Neural cell (in vitro differentiated cells): ENCODE measurements at regions not wholly inside any gene's neighbourhood (a gene's known extent, or its start where the extent isn't known, plus 50 kb on each side); places are given as distances from the start of the nearest gene placed in this dataset.

Experiments
- H2AFZ ChIP-seq: fragments of 200-600, 300-800 bp; sonication (generic), shearing (Covaris generic); 2 replicates; pipeline ENCODE4 v1.6.0; 2014; ENCODE audit warnings: low read depth, mild to moderate bottlenecking, antibody characterized with exemption, low read length, moderate library complexity
- H3F3A ChIP-seq: fragments of 200-600 bp; shearing (Covaris generic); 2 replicates; pipeline ENCODE4 v1.6.1; 2016; ENCODE audit warnings: mild to moderate bottlenecking, moderate library complexity, mixed read lengths, antibody characterized with exemption, low read length; ENCODE audit not compliant: insufficient read depth, poor library complexity, severe bottlenecking
- H3K27ac ChIP-seq: fragments of 200-600, 300-800 bp; sonication (generic), shearing (Covaris generic); 2 replicates; pipeline ENCODE4 v1.5.1; 2014; ENCODE audit warnings: mild to moderate bottlenecking, low read length, moderate library complexity
- H3K27me3 ChIP-seq: fragments of 300-800, 200-600 bp; sonication (generic), shearing (Covaris generic); 2 replicates; pipeline ENCODE4 v1.6.0; 2014; ENCODE audit warnings: mild to moderate bottlenecking, low read depth, low read length, moderate library complexity; ENCODE audit not compliant: insufficient read depth
- H3K36me3 ChIP-seq: fragments of 300-800, 200-600 bp; sonication (generic), shearing (Covaris generic); 2 replicates; pipeline ENCODE4 v1.5.1; 2014; ENCODE audit warnings: mild to moderate bottlenecking, antibody characterized with exemption, low read length, moderate library complexity; ENCODE audit not compliant: insufficient read depth
- H3K4me2 ChIP-seq: fragments of 300-800, 200-600 bp; sonication (generic), shearing (Covaris generic); 2 replicates; pipeline ENCODE4 v1.6.0; 2014; ENCODE audit warnings: mild to moderate bottlenecking, low read length
- H3K4me3 ChIP-seq: fragments of 300-800, 200-600 bp; sonication (generic), shearing (Covaris generic); 2 replicates; pipeline ENCODE4 v1.5.1; 2014; ENCODE audit warnings: mild to moderate bottlenecking, low read length, moderate library complexity
- H3K79me2 ChIP-seq: fragments of 200-600 bp; shearing (Covaris generic); replicated peaks from 2 replicates; pipeline ENCODE4 v1.6.0; 2014; ENCODE audit warnings: mild to moderate bottlenecking, low read length, moderate library complexity; ENCODE audit not compliant: insufficient read depth
- H3K9ac ChIP-seq: fragments of 300-800, 200-600 bp; sonication (generic), shearing (Covaris generic); 2 replicates; pipeline ENCODE4 v1.6.1; 2016; ENCODE audit warnings: mild to moderate bottlenecking, low read length, mixed read lengths
- H3K9me2 ChIP-seq: fragments of 200-600 bp; shearing (Covaris generic); 2 replicates; pipeline ENCODE4 v1.6.1; 2016; ENCODE audit warnings: mild to moderate bottlenecking, low read length, mixed read lengths; ENCODE audit not compliant: insufficient read depth
- H3K9me3 ChIP-seq: fragments of 200-600, 300-800 bp; sonication (generic), shearing (Covaris generic); 2 replicates; pipeline ENCODE4 v1.6.1; 2016; ENCODE audit warnings: mild to moderate bottlenecking, mixed run types, low read length, moderate library complexity, mixed read lengths
- H4K20me1 ChIP-seq: fragments of 200-600 bp; shearing (Covaris generic); 2 replicates; pipeline ENCODE4 v1.6.1; 2016; ENCODE audit warnings: mild to moderate bottlenecking, mixed run types; ENCODE audit not compliant: insufficient read depth
- EP300 ChIP-seq: fragments of 450-650 bp; conservative IDR thresholded peaks from 2 replicates; pipeline ENCODE4 v1.6.1; 2014; ENCODE audit warnings: antibody characterized with exemption, mild to moderate bottlenecking, moderate library complexity; ENCODE audit not compliant: poor library complexity, severe bottlenecking
- EZH2 ChIP-seq: fragments of 200-600, 300-800 bp; shearing (Covaris generic), sonication (generic); IDR thresholded peaks from 2 replicates; pipeline ENCODE4 v1.6.1; 2014; ENCODE audit warnings: antibody characterized with exemption, low read length, borderline replicate concordance, mild to moderate bottlenecking; ENCODE audit not compliant: insufficient read depth, poor library complexity, severe bottlenecking
- MXI1 ChIP-seq: fragments of 450-650 bp; conservative IDR thresholded peaks from 2 replicates; pipeline ENCODE4 v1.6.1; 2014; ENCODE audit warnings: antibody characterized with exemption, mild to moderate bottlenecking; ENCODE audit not compliant: poor library complexity, severe bottlenecking
- POLR2AphosphoS5 ChIP-seq: IDR thresholded peaks from 2 replicates; pipeline ENCODE4 v1.6.1; 2012
- RAD21 ChIP-seq: fragments of 450-650 bp; conservative IDR thresholded peaks from 2 replicates; pipeline ENCODE4 v1.6.1; 2014; ENCODE audit warnings: antibody characterized with exemption, mild to moderate bottlenecking, moderate library complexity
- SMC3 ChIP-seq: fragments of 450-650 bp; conservative IDR thresholded peaks from 2 replicates; pipeline ENCODE4 v1.6.1; 2014; ENCODE audit warnings: antibody characterized with exemption, mild to moderate bottlenecking, moderate library complexity; ENCODE audit not compliant: poor library complexity
- TAF1 ChIP-seq: IDR thresholded peaks from 2 replicates; pipeline ENCODE4 v1.6.1; 2012; ENCODE audit warnings: low read depth
- TF ChIP-seq, protein P1 (sequence below): IDR thresholded peaks from 2 replicates; pipeline ENCODE4 v1.6.1; 2012; ENCODE audit warnings: borderline replicate concordance
- TF ChIP-seq, protein P2 (sequence below): fragments of 450-650 bp; IDR thresholded peaks from 2 replicates; pipeline ENCODE4 v1.5.1; 2014; ENCODE audit warnings: antibody characterized with exemption, mild to moderate bottlenecking, moderate library complexity; ENCODE audit not compliant: poor library complexity, severe bottlenecking

DNA sequence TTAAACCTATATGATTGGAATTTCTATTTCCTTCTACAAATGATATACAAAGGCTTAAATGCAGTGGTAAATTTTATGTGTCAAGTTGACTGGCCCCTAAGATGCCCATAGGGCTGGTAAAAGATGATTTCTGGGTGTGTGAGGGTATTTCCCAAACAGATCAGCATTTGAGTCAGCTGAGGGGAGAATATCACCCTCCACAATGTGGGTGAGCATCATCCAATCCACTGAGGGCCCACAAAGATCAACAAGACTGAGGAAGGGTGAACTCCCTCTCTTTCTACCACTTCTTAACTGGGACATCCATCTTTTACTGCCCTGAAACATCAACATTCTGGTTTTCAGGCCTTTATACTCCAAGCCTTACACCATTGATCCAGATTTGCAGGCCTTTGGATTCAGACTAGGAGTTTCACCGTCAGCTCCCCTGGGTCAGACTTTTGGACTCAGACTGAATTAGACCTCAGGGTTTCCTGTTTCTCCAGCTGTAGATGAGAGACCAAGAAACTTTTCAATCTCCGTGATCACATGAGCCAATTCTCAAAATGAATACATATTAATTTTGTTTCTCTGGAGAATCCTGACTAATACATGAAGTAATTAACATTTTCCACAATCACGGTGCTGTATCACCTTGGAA, 1020.7 kb upstream of the SLIT2 start:
- Histone ChIP-seq H3K27me3 (no peaks in the 10 kb centered on the region), H3F3A (no peaks in the 10 kb centered on the region), H3K9me3 (no peaks in the 10 kb centered on the region), H4K20me1 (no peaks in the 10 kb centered on the region), H3K4me3 (no peak overlapping the region), H3K27ac (no peak overlapping the region), H3K79me2 (no peaks in the 10 kb centered on the region), H3K36me3 (no peaks in the 10 kb centered on the region), H2AFZ (no peak overlapping the region), H3K9ac (no peak overlapping the region), H3K4me2 (no peak overlapping the region), H3K9me2 (no peaks in the 10 kb centered on the region)
- TF ChIP-seq, protein P1, sequence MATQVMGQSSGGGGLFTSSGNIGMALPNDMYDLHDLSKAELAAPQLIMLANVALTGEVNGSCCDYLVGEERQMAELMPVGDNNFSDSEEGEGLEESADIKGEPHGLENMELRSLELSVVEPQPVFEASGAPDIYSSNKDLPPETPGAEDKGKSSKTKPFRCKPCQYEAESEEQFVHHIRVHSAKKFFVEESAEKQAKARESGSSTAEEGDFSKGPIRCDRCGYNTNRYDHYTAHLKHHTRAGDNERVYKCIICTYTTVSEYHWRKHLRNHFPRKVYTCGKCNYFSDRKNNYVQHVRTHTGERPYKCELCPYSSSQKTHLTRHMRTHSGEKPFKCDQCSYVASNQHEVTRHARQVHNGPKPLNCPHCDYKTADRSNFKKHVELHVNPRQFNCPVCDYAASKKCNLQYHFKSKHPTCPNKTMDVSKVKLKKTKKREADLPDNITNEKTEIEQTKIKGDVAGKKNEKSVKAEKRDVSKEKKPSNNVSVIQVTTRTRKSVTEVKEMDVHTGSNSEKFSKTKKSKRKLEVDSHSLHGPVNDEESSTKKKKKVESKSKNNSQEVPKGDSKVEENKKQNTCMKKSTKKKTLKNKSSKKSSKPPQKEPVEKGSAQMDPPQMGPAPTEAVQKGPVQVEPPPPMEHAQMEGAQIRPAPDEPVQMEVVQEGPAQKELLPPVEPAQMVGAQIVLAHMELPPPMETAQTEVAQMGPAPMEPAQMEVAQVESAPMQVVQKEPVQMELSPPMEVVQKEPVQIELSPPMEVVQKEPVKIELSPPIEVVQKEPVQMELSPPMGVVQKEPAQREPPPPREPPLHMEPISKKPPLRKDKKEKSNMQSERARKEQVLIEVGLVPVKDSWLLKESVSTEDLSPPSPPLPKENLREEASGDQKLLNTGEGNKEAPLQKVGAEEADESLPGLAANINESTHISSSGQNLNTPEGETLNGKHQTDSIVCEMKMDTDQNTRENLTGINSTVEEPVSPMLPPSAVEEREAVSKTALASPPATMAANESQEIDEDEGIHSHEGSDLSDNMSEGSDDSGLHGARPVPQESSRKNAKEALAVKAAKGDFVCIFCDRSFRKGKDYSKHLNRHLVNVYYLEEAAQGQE: no peak
- TF ChIP-seq RAD21 (no peak), POLR2AphosphoS5 (no peak), MXI1 (no peak), EZH2 (no peak), SMC3 (no peak), TAF1 (no peak), EP300 (no peak)
- TF ChIP-seq, protein P2, sequence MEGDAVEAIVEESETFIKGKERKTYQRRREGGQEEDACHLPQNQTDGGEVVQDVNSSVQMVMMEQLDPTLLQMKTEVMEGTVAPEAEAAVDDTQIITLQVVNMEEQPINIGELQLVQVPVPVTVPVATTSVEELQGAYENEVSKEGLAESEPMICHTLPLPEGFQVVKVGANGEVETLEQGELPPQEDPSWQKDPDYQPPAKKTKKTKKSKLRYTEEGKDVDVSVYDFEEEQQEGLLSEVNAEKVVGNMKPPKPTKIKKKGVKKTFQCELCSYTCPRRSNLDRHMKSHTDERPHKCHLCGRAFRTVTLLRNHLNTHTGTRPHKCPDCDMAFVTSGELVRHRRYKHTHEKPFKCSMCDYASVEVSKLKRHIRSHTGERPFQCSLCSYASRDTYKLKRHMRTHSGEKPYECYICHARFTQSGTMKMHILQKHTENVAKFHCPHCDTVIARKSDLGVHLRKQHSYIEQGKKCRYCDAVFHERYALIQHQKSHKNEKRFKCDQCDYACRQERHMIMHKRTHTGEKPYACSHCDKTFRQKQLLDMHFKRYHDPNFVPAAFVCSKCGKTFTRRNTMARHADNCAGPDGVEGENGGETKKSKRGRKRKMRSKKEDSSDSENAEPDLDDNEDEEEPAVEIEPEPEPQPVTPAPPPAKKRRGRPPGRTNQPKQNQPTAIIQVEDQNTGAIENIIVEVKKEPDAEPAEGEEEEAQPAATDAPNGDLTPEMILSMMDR: no peak

DNA sequence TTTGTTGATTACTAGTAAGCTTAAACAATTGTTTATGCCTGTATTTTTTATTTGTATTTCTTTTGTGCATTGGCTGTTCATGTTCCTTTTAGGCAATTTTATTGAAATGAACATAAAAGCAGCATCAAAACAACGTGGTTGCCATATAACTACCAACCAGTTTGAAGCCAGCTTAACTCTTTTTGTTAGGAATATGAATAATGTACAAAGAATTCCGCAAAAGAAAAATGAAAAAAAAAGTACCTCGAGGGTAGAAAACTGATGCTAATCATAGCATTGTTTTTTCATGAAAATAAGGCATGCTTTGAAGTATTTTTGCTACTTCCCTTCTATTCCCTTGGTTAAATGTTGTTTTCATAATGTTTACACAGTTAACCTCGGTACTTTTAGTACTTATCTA, 1024.0 kb upstream of the SLIT2 start:
- Histone ChIP-seq H3K79me2 (no peaks in the 10 kb centered on the region), H3K4me2 (no peak overlapping the region), H3K9me3 (no peaks in the 10 kb centered on the region), H3K36me3 (no peaks in the 10 kb centered on the region), H3K4me3 (no peak overlapping the region), H4K20me1 (no peaks in the 10 kb centered on the region), H3K27ac (no peak overlapping the region), H3F3A (no peaks in the 10 kb centered on the region), H3K27me3 (no peaks in the 10 kb centered on the region), H2AFZ (no peak overlapping the region), H3K9ac (no peak overlapping the region), H3K9me2 (no peaks in the 10 kb centered on the region)
- TF ChIP-seq SMC3: no peak
- no peak for TF ChIP-seq POLR2AphosphoS5
- TF ChIP-seq, protein P2: no peak
- TF ChIP-seq TAF1: no peak
- no peak for TF ChIP-seq MXI1
- TF ChIP-seq EZH2: no peak
